CD4-positive, alpha-beta T cell treated with Interferon alpha-2 for 1 hour (primary cell): ENCODE measurements at regions not wholly inside any gene's neighbourhood (a gene's known extent, or its start where the extent isn't known, plus 50 kb on each side); places are given as distances from the start of the nearest gene placed in this dataset.
"Not testable (repeated sequence)": the region's sequence is repeated elsewhere in the genome, so short reads cannot be mapped to it uniquely, and the experiment has no call there.

Experiments
- DNase-seq, 2 donors: peaks; one replicate each; pipeline ENCODE4 v3.0.0-alpha.2; 2020 to 2022

GRCh38 chr5:166724284-166724683, 1567.2 kb upstream of the WWC1 start:
- DNase-seq = no peak

- no peak for DNase-seq
Measured at GRCh38 chr5:166725593-166725992, 1565.9 kb upstream of the WWC1 start.

- no peak for DNase-seq
Measured at GRCh38 chr5:166726406-166726805, 1565.0 kb upstream of the WWC1 start.

GRCh38 chr5:166742951-166743350, 1548.5 kb upstream of the WWC1 start:
- not testable (repeated sequence) for DNase-seq

- no peak for DNase-seq
Measured at GRCh38 chr5:166746506-166746905, 1544.9 kb upstream of the WWC1 start.

- no peak for DNase-seq
Measured at GRCh38 chr5:166750376-166750775, 1541.1 kb upstream of the WWC1 start.

- DNase-seq = no peak
Measured at GRCh38 chr5:166758151-166758550, 1533.3 kb upstream of the WWC1 start.

GRCh38 chr5:166767858-166768257, 1523.6 kb upstream of the WWC1 start:
- DNase-seq = no peak

GRCh38 chr5:166768536-166768935, 1522.9 kb upstream of the WWC1 start:
- no peak for DNase-seq

- DNase-seq = no peak
Measured at GRCh38 chr5:166772770-166773169, 1518.7 kb upstream of the WWC1 start.

- no peak for DNase-seq
Measured at GRCh38 chr5:166781737-166782136, 1509.7 kb upstream of the WWC1 start.

- DNase-seq = no peak
Measured at GRCh38 chr5:166784545-166785078, 1506.8 kb upstream of the WWC1 start.

- no peak for DNase-seq
Measured at GRCh38 chr5:166786178-166786577, 1505.3 kb upstream of the WWC1 start.

- no peak for DNase-seq
Measured at GRCh38 chr5:166786889-166787288, 1504.6 kb upstream of the WWC1 start.

GRCh38 chr5:166788050-166788449, 1503.4 kb upstream of the WWC1 start:
- no peak for DNase-seq

- DNase-seq = no peak
Measured at GRCh38 chr5:166795756-166796155, 1495.7 kb upstream of the WWC1 start.

- no peak for DNase-seq
Measured at GRCh38 chr5:166803058-166803457, 1488.4 kb upstream of the WWC1 start.

GRCh38 chr5:166804223-166804622, 1487.2 kb upstream of the WWC1 start:
- not testable (repeated sequence) for DNase-seq

GRCh38 chr5:166804693-166805092, 1486.8 kb upstream of the WWC1 start:
- DNase-seq = not testable (repeated sequence)

GRCh38 chr5:166810093-166810658, 1481.3 kb upstream of the WWC1 start:
- not testable (repeated sequence) for DNase-seq

- no peak for DNase-seq
Measured at GRCh38 chr5:166810721-166811120, 1480.7 kb upstream of the WWC1 start.

- no peak for DNase-seq
Measured at GRCh38 chr5:166823360-166823759, 1468.1 kb upstream of the WWC1 start.

GRCh38 chr5:166834246-166834645, 1457.2 kb upstream of the WWC1 start:
- no peak for DNase-seq

- DNase-seq = no peak
Measured at GRCh38 chr5:166845044-166845443, 1446.4 kb upstream of the WWC1 start.

GRCh38 chr5:166856791-166857190, 1434.7 kb upstream of the WWC1 start:
- DNase-seq = no peak
